Suppressor macrophage treated with lipopolysaccharide for 1 hour (primary cell): ENCODE measurements at regions not wholly inside any gene's neighbourhood (a gene's known extent, or its start where the extent isn't known, plus 50 kb on each side); places are given as distances from the start of the nearest gene placed in this dataset.

Experiments
- DNase-seq, 3 donors: peaks; one replicate each; pipeline ENCODE4 v3.0.0-alpha.2; 2020 to 2022

- DNase-seq, result no peak
These were observed 586.3 kb upstream of the LMCD1 start for GRCh38 chr3:7915356-7915755.

GRCh38 chr3:7917443-7918151 lies 584.0 kb upstream of the LMCD1 start:
- no peak for DNase-seq

- DNase-seq, result no peak
These were observed 581.4 kb upstream of the LMCD1 start for GRCh38 chr3:7920211-7920610.

GRCh38 chr3:7924228-7924627 lies 577.4 kb upstream of the LMCD1 start:
- DNase-seq, result no peak

GRCh38 chr3:7927015-7927414 lies 574.6 kb upstream of the LMCD1 start:
- DNase-seq, result no peak

- no peak for DNase-seq
These were observed 573.8 kb upstream of the LMCD1 start for GRCh38 chr3:7927864-7928263.

GRCh38 chr3:7929319-7929889 lies 572.2 kb upstream of the LMCD1 start:
- DNase-seq, result no peak

GRCh38 chr3:7934362-7934761 lies 567.3 kb upstream of the LMCD1 start:
- no peak for DNase-seq

GRCh38 chr3:7947930-7948329 lies 553.7 kb upstream of the LMCD1 start:
- DNase-seq, result no peak

GRCh38 chr3:7950890-7951289 lies 550.7 kb upstream of the LMCD1 start:
- DNase-seq, result no peak

- DNase-seq, result no peak
These were observed 548.1 kb upstream of the LMCD1 start for GRCh38 chr3:7953449-7954014.

GRCh38 chr3:7957024-7957423 lies 544.6 kb upstream of the LMCD1 start:
- no peak for DNase-seq

- no peak for DNase-seq
These were observed 542.5 kb upstream of the LMCD1 start for GRCh38 chr3:7959094-7959493.

GRCh38 chr3:7960601-7961000 lies 541.0 kb upstream of the LMCD1 start:
- DNase-seq, result no peak

GRCh38 chr3:7962301-7962700 lies 539.3 kb upstream of the LMCD1 start:
- DNase-seq, result no peak

GRCh38 chr3:7964899-7965298 lies 536.7 kb upstream of the LMCD1 start:
- DNase-seq, result no peak

GRCh38 chr3:7973006-7973405 lies 528.6 kb upstream of the LMCD1 start:
- DNase-seq, result no peak

GRCh38 chr3:7977245-7978086 lies 524.2 kb upstream of the LMCD1 start:
- no peak for DNase-seq

- DNase-seq, result no peak
These were observed 523.6 kb upstream of the LMCD1 start for GRCh38 chr3:7978087-7978422.

GRCh38 chr3:7982126-7982525 lies 519.5 kb upstream of the LMCD1 start:
- DNase-seq, result no peak

GRCh38 chr3:7999384-7999783 lies 502.2 kb upstream of the LMCD1 start:
- DNase-seq, result no peak

- DNase-seq, result no peak
These were observed 500.3 kb upstream of the LMCD1 start for GRCh38 chr3:8001307-8001706.

GRCh38 chr3:8001712-8002111 lies 499.9 kb upstream of the LMCD1 start:
- no peak for DNase-seq

- DNase-seq, result no peak
These were observed 489.7 kb upstream of the LMCD1 start for GRCh38 chr3:8011902-8012301.
